ENCODE measurements at regions not wholly inside any gene's neighbourhood (a gene's known extent, or its start where the extent isn't known, plus 50 kb on each side); places are given as distances from the start of the nearest gene placed in this dataset.

DNA sequence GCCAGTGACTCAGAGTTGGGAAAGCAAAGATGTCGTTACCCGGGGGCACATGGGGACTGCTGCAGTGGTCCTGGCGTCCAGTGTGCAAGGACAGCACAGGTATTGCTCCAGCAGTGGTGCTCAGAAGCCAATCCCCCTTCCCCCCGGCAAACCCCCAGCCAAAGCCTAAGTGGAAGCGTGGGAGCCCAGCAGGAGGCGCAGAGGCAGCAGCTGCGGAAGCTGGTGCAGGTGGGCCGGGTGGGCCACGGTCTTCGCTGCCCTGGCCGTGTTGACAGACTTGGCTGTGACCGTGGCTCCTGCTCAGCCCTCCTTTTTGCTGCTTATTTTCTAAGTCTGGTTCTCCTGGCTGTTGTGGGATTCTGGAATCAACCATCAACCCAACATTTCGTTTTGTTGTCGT is 369.8 kb upstream of the ST6GAL2 start:
- no peak overlapping the region for H3K27ac ChIP-seq (ENCODE audit: low read depth in 1 of 2, low read length in 2 of 2)
- no peak overlapping the region for H3K4me3 ChIP-seq (replicated peaks in 1 of 3; ENCODE audit: low read depth in 2 of 3, low read length in 3 of 3)
- no peaks in the 10 kb centered on the region for H3K27me3 Mint-ChIP-seq (ENCODE audit: low read depth in 3 of 3)
- peaks cover 4 to 24% (median 9%) of the 10 kb centered on the region in 7 donors for H3K9me3 Mint-ChIP-seq
- no peaks in the 10 kb centered on the region for H3K36me3 ChIP-seq (replicated peaks in 1 of 2; ENCODE audit: control insufficient read depth in 1 of 2, insufficient read depth in 2 of 2, low read length in 2 of 2)
- TF ChIP-seq, protein P1, sequence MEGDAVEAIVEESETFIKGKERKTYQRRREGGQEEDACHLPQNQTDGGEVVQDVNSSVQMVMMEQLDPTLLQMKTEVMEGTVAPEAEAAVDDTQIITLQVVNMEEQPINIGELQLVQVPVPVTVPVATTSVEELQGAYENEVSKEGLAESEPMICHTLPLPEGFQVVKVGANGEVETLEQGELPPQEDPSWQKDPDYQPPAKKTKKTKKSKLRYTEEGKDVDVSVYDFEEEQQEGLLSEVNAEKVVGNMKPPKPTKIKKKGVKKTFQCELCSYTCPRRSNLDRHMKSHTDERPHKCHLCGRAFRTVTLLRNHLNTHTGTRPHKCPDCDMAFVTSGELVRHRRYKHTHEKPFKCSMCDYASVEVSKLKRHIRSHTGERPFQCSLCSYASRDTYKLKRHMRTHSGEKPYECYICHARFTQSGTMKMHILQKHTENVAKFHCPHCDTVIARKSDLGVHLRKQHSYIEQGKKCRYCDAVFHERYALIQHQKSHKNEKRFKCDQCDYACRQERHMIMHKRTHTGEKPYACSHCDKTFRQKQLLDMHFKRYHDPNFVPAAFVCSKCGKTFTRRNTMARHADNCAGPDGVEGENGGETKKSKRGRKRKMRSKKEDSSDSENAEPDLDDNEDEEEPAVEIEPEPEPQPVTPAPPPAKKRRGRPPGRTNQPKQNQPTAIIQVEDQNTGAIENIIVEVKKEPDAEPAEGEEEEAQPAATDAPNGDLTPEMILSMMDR (IDR thresholded peaks at IDR 0.05): no peak
- H3K4me1 ChIP-seq (ENCODE audit: control insufficient read depth in 1 of 2, insufficient read depth in 2 of 2, low read length in 2 of 2): no peaks in the 10 kb centered on the region
- no peaks in the 10 kb centered on the region for H3K4me1 Mint-ChIP-seq
- H3K4me2 ChIP-seq (replicated peaks; ENCODE audit: extremely low read depth, low read length, poor library complexity, severe bottlenecking): no peak overlapping the region
- H3K27ac Mint-ChIP-seq: no peak overlapping the region
- H3K36me3 Mint-ChIP-seq: no peaks in the 10 kb centered on the region
- H3K27me3 ChIP-seq (ENCODE audit: control insufficient read depth in 2 of 2, insufficient read depth in 2 of 2, low read length in 2 of 2): no peaks in the 10 kb centered on the region
- no peaks in the 10 kb centered on the region for H4K20me1 ChIP-seq (ENCODE audit: insufficient read depth, low read length)
- no peaks in the 10 kb centered on the region for H3K79me2 ChIP-seq (ENCODE audit: insufficient read depth, low read length)
- intact Hi-C loops (cut with micrococcal nuclease): no loop called here
- no peak for DNase-seq
- H3K4me3 Mint-ChIP-seq: no peak overlapping the region
- WGBS (ENCODE audit: insufficient coverage): 91% methylated on average over 14 of the region's 14 CpGs
- no peak overlapping the region for H3K9ac ChIP-seq (ENCODE audit: insufficient read depth, low read length, poor library complexity, severe bottlenecking)
- peaks cover 6 to 20% of the 10 kb centered on the region in 2 donors for H3K9me3 ChIP-seq (replicated peaks in 1 of 2; ENCODE audit: control insufficient read depth in 1 of 2, insufficient read depth in 1 of 2, low read length in 2 of 2)
- no peak overlapping the region for H2AFZ ChIP-seq (ENCODE audit: insufficient read depth, low read depth, low read length, poor library complexity, severe bottlenecking)

DNA sequence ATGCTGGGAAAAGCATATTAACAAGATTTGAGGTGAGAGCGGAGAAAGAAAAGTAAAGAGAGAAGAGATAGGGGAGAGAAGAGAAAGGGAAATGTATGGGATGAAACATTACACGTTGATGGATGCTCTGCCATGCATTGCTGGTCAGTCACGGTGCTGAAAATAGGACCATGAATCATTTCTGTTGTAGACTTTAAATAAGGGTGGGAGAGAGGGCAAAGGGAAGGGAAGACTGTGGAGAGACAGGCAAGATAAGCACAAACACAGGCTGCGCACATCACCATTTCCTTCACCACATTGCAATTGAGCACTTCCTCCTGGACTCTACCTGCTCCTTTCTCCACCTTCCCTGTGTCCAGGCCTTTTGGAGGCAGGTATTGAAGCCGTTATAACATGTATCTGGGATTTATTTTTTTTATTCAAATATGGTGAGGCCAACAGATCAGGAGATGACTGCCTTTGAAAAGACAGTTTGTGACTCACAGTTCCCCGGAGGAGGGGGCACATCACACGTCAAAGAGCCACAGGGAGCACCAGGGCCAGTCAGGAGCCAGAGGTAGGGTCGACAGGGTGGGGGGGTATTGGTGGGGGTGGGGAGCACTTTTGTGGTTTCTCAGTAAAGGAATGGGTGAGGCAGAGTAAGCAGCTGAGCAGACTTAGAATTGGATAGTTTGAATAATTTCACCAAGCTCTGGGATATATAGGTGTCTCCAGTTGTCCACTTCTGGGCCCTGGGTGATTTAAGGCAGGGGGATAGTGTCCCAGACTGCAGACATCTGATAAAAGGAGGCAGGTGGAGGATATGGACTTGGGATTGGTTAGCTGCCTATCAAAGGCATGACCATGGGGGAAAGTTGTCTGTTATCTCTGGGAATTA is 372.8 kb upstream of the ST6GAL2 start:
- no peak overlapping the region for H3K27ac Mint-ChIP-seq
- no peaks in the 10 kb centered on the region for H3K79me2 ChIP-seq (ENCODE audit: insufficient read depth, low read length)
- no peaks in the 10 kb centered on the region for H3K36me3 ChIP-seq (replicated peaks in 1 of 2; ENCODE audit: control insufficient read depth in 1 of 2, insufficient read depth in 2 of 2, low read length in 2 of 2)
- intact Hi-C loops (cut with micrococcal nuclease): no loop called here
- no peak overlapping the region for H3K4me2 ChIP-seq (replicated peaks; ENCODE audit: extremely low read depth, low read length, poor library complexity, severe bottlenecking)
- no peaks in the 10 kb centered on the region for H3K36me3 Mint-ChIP-seq
- WGBS (ENCODE audit: insufficient coverage): 60% methylated on average over 1 of the region's 8 CpGs
- DNase-seq: no peak
- H3K9me3 ChIP-seq (replicated peaks in 1 of 2; ENCODE audit: control insufficient read depth in 1 of 2, insufficient read depth in 1 of 2, low read length in 2 of 2): peaks cover 6 to 20% of the 10 kb centered on the region in 2 donors
- no peak overlapping the region for H2AFZ ChIP-seq (ENCODE audit: insufficient read depth, low read depth, low read length, poor library complexity, severe bottlenecking)
- H3K4me1 Mint-ChIP-seq: no peaks in the 10 kb centered on the region
- H3K27ac ChIP-seq (ENCODE audit: low read depth in 1 of 2, low read length in 2 of 2): no peak overlapping the region
- H3K9ac ChIP-seq (ENCODE audit: insufficient read depth, low read length, poor library complexity, severe bottlenecking): no peak overlapping the region
- no peaks in the 10 kb centered on the region for H3K4me1 ChIP-seq (ENCODE audit: control insufficient read depth in 1 of 2, insufficient read depth in 2 of 2, low read length in 2 of 2)
- H3K4me3 ChIP-seq (replicated peaks in 1 of 3; ENCODE audit: low read depth in 2 of 3, low read length in 3 of 3): no peak overlapping the region
- no peaks in the 10 kb centered on the region for H3K27me3 Mint-ChIP-seq (ENCODE audit: low read depth in 3 of 3)
- H3K27me3 ChIP-seq (ENCODE audit: control insufficient read depth in 2 of 2, insufficient read depth in 2 of 2, low read length in 2 of 2): no peaks in the 10 kb centered on the region
- H3K4me3 Mint-ChIP-seq: no peak overlapping the region
- TF ChIP-seq, protein P1 (IDR thresholded peaks at IDR 0.05): no peak
- peaks cover 4 to 22% (median 7%) of the 10 kb centered on the region in 7 donors for H3K9me3 Mint-ChIP-seq
- no peaks in the 10 kb centered on the region for H4K20me1 ChIP-seq (ENCODE audit: insufficient read depth, low read length)

All from CD14-positive monocyte (primary cell).